NCI-H187 (cell line): ENCODE measurements at regions not wholly inside any gene's neighbourhood (a gene's known extent, or its start where the extent isn't known, plus 50 kb on each side); places are given as distances from the start of the nearest gene placed in this dataset.
"Not testable (repeated sequence)": the region's sequence is repeated elsewhere in the genome, so short reads cannot be mapped to it uniquely, and the experiment has no call there.

Experiments
- DNase-seq, 2 experiments: peaks; one replicate each; lab custom pipeline; 2025; lab: John Stamatoyannopoulos, UW

GRCh38 chr7:69244701-69245100 is 353.6 kb upstream of the AUTS2 start:
- no peak for DNase-seq

GRCh38 chr7:69245646-69246045 is 352.6 kb upstream of the AUTS2 start:
- no peak for DNase-seq

- DNase-seq = no peak
Measured at GRCh38 chr7:69246758-69247157, 351.5 kb upstream of the AUTS2 start.

GRCh38 chr7:69248382-69248828 is 349.9 kb upstream of the AUTS2 start:
- not testable (repeated sequence) for DNase-seq

- no peak for DNase-seq
Measured at GRCh38 chr7:69250958-69251357, 347.3 kb upstream of the AUTS2 start.

- DNase-seq = no peak
Measured at GRCh38 chr7:69254643-69255042, 343.6 kb upstream of the AUTS2 start.

GRCh38 chr7:69256634-69257081 is 341.6 kb upstream of the AUTS2 start:
- DNase-seq = peak; percentile 16 to 41

GRCh38 chr7:69257592-69257991 is 340.7 kb upstream of the AUTS2 start:
- DNase-seq = no peak

- no peak for DNase-seq
Measured at GRCh38 chr7:69259445-69259844, 338.8 kb upstream of the AUTS2 start.

GRCh38 chr7:69260023-69260422 is 338.3 kb upstream of the AUTS2 start:
- DNase-seq = no peak

GRCh38 chr7:69263550-69263949 is 334.7 kb upstream of the AUTS2 start:
- no peak for DNase-seq

GRCh38 chr7:69269806-69270205 is 328.5 kb upstream of the AUTS2 start:
- no peak for DNase-seq

- no peak for DNase-seq
Measured at GRCh38 chr7:69272101-69272500, 326.2 kb upstream of the AUTS2 start.

- DNase-seq = no peak
Measured at GRCh38 chr7:69276011-69276729, 322.1 kb upstream of the AUTS2 start.

GRCh38 chr7:69277366-69277765 is 320.9 kb upstream of the AUTS2 start:
- DNase-seq = no peak

- no peak for DNase-seq
Measured at GRCh38 chr7:69282946-69283345, 315.3 kb upstream of the AUTS2 start.

- no peak for DNase-seq
Measured at GRCh38 chr7:69283421-69283820, 314.9 kb upstream of the AUTS2 start.

GRCh38 chr7:69285854-69286253 is 312.4 kb upstream of the AUTS2 start:
- no peak for DNase-seq

- no peak for DNase-seq
Measured at GRCh38 chr7:69295977-69296376, 302.3 kb upstream of the AUTS2 start.

- DNase-seq = no peak
Measured at GRCh38 chr7:69301253-69301652, 297.0 kb upstream of the AUTS2 start.

GRCh38 chr7:69309601-69310000 is 288.7 kb upstream of the AUTS2 start:
- no peak for DNase-seq

- no peak for DNase-seq
Measured at GRCh38 chr7:69311489-69311888, 286.8 kb upstream of the AUTS2 start.

- DNase-seq = not testable (repeated sequence)
Measured at GRCh38 chr7:69313852-69314251, 284.4 kb upstream of the AUTS2 start.

GRCh38 chr7:69318794-69319193 is 279.5 kb upstream of the AUTS2 start:
- no peak for DNase-seq
